ENCODE measurements at regions not wholly inside any gene's neighbourhood (a gene's known extent, or its start where the extent isn't known, plus 50 kb on each side); places are given as distances from the start of the nearest gene placed in this dataset.

DNA sequence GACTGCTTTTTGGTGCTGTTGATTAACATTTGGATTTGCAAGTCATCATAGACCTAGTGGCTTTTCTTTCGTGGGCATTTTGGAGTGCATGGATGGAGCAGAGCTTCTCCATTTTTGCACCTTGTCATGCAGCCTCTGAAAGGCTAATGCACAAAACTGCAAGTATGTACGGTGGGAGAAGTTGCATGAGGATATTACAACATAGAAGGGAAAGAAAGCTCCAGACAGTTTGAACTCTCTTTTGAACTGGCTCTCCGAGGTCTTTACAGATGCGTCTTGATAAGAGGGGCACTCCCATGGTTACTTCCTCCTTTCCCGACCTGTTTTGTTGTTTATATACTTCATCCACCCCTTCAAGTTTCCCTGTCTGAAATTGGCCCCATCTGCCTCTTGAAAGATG, 147.1 kb upstream of the GBE1 start:
- TF ChIP-seq, protein P1, sequence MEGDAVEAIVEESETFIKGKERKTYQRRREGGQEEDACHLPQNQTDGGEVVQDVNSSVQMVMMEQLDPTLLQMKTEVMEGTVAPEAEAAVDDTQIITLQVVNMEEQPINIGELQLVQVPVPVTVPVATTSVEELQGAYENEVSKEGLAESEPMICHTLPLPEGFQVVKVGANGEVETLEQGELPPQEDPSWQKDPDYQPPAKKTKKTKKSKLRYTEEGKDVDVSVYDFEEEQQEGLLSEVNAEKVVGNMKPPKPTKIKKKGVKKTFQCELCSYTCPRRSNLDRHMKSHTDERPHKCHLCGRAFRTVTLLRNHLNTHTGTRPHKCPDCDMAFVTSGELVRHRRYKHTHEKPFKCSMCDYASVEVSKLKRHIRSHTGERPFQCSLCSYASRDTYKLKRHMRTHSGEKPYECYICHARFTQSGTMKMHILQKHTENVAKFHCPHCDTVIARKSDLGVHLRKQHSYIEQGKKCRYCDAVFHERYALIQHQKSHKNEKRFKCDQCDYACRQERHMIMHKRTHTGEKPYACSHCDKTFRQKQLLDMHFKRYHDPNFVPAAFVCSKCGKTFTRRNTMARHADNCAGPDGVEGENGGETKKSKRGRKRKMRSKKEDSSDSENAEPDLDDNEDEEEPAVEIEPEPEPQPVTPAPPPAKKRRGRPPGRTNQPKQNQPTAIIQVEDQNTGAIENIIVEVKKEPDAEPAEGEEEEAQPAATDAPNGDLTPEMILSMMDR (IDR thresholded peaks at IDR 0.05 in 2 of 3, conservative IDR thresholded peaks at IDR 0.05 in 1 of 3; ENCODE audit: insufficient read depth in 2 of 3, low read depth in 1 of 3, low read length in 3 of 3) = no peak
- TF ChIP-seq POLR2AphosphoS5 (IDR thresholded peaks at IDR 0.05; ENCODE audit: control insufficient read depth, insufficient read depth, low read depth, low read length) (no peak), ETV6 (IDR thresholded peaks at IDR 0.05; ENCODE audit: borderline replicate concordance in 1 of 2, low read depth in 2 of 2, low read length in 1 of 2) (no peak), ETV6 (CRISPR knock-in tag; IDR thresholded peaks at IDR 0.05; ENCODE audit: borderline replicate concordance) (no peak)
- TF ChIP-seq, protein P2, sequence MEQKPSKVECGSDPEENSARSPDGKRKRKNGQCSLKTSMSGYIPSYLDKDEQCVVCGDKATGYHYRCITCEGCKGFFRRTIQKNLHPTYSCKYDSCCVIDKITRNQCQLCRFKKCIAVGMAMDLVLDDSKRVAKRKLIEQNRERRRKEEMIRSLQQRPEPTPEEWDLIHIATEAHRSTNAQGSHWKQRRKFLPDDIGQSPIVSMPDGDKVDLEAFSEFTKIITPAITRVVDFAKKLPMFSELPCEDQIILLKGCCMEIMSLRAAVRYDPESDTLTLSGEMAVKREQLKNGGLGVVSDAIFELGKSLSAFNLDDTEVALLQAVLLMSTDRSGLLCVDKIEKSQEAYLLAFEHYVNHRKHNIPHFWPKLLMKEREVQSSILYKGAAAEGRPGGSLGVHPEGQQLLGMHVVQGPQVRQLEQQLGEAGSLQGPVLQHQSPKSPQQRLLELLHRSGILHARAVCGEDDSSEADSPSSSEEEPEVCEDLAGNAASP (IDR thresholded peaks at IDR 0.05) = no peak
